RWPE1 (cell line): ENCODE measurements at regions not wholly inside any gene's neighbourhood (a gene's known extent, or its start where the extent isn't known, plus 50 kb on each side); places are given as distances from the start of the nearest gene placed in this dataset.

Experiments used
- CTCF ChIA-PET: fragments of 350-600 bp; sonication (Branson Sonifier 250); formaldehyde crosslinking; extraction: SDS; loops from one replicate; lab custom pipeline; 2021; lab: Yijun Ruan, JAX
- POLR2A ChIA-PET: fragments of 400-600 bp; formaldehyde crosslinking; extraction: SDS; loops from one replicate; lab custom pipeline; 2020; ENCODE audit warnings: antibody characterized with exemption; ENCODE audit not compliant: low non-redundant PET; lab: Yijun Ruan, JAX
- DNase-seq: peaks from one replicate; pipeline ENCODE4 v3.0.0; 2012; ENCODE audit warnings: low spot score
- H3K27ac ChIP-seq: fragments of 450-650 bp; 2 replicates; pipeline ENCODE4 v1.5.1; 2017
- CTCF ChIP-seq: fragments of 450-650 bp; conservative IDR thresholded peaks from 2 replicates; pipeline ENCODE4 v1.5.1; 2017; ENCODE audit warnings: low read depth, mild to moderate bottlenecking

GRCh38 chr18:66105016-66105415 is 354.2 kb downstream of the CDH7 start:
- no peak for TF ChIP-seq CTCF
- CTCF ChIA-PET = no interaction called here
- POLR2A ChIA-PET = interaction anchor here (0.5 kb wide), 1 partner anchor 24 kb away, joined by 3 read pairs; no protein-coding TSS in a partner anchor
- H3K27ac ChIP-seq = no peak overlapping the region
- no peak for DNase-seq

DNA sequence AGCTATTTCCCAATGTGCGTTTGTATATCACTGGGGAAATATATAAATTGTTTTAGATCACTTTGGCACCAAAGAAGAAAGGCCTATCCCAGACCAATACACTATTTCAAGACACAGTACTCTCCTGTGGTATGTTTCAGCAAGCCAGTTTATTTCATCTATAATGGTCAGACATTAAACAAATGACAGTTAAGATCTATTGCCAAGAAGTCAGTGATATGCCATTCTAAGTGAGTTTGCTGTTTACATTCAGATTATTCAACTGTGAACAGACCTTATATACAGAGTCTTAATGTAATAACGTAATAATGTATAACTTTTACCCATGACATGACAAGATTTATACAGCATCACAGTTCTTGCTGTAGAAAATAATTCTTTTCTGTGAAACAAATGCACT is 352.7 kb downstream of the CDH7 start:
- H3K27ac ChIP-seq = no peak overlapping the region
- no peak for DNase-seq
- ChIA-PET CTCF (no interaction called here), POLR2A (no interaction called here)
- no peak for TF ChIP-seq CTCF

GRCh38 chr18:66083078-66083477 is 332.3 kb downstream of the CDH7 start:
- ChIA-PET CTCF (no interaction called here), POLR2A (no interaction called here)
- no peak for TF ChIP-seq CTCF
- no peak for DNase-seq
- H3K27ac ChIP-seq = no peak overlapping the region

DNA sequence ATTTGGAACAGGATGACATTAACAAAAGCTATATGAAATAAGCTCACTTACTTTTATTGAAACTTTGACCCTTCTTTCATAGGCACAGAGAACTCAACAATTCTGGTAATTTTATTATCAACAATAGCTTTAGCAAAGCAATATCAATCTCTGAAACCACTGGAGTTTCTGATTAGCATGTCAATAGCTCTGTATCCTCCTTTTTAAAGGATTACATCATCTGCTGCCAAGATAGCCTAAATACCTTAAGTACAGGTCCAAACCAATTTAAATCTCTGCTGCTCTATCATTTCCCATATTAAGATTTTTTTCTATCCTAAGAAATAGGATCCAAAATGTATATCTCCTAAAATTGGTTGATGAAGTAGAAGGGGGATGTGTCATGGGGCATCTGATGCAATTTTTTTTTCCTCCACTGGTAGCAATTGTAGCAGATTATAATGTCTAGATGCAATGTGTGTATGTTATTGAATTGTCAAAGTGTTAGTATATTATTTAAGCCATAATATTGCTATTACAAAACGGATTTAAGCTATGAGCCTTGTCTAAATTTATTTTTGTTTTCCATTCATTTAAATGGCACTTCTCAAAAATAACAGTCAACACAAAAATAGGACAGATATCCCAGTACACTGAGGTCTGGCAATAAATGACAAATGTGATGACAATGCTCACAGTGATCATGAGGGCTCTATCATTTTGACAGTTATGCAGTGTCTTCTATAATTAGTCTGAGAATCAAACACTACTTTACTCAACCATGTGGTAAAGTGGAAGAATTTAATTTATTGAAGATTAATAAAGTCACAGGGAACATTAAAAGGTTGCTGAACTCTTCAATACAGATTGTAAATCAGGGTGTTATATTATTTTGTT is 328.4 kb downstream of the CDH7 start:
- no peak overlapping the region for H3K27ac ChIP-seq
- ChIA-PET POLR2A (no interaction called here), CTCF (interaction anchor here (0.7 kb wide), 1 partner anchor 249 kb away, joined by 3 read pairs; no protein-coding TSS in a partner anchor)
- TF ChIP-seq CTCF = no peak
- DNase-seq = no peak

- TF ChIP-seq CTCF = no peak
- no peak for DNase-seq
- POLR2A ChIA-PET = no interaction called here
- CTCF ChIA-PET = no interaction called here
- no peak overlapping the region for H3K27ac ChIP-seq
Measured at GRCh38 chr18:66077066-66077465, 326.3 kb downstream of the CDH7 start.

DNA sequence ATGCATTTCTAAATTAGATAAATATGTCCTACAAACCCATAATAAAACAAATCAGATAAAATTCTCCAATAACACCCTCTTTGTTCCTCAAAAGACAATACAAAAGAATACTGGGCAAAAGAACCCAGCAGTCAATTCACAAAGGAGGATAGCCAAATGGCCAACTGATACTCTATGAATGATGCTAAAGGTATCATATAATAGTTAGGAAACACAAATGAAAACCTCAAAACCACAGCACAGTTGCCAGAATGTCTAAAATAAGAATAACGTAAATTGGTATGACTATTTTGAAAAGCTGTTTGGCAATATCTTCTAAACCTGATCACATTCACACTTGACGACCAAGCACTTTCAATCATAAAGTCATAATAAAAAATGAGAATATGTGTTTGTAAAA is 315.4 kb downstream of the CDH7 start:
- TF ChIP-seq CTCF = no peak
- DNase-seq = no peak
- POLR2A ChIA-PET = no interaction called here
- H3K27ac ChIP-seq = no peak overlapping the region
- CTCF ChIA-PET = interaction anchor here (0.6 kb wide), 1 partner anchor 425 kb away, joined by 3 read pairs; no protein-coding TSS in a partner anchor
